GM23338 (cell line): ENCODE measurements at regions not wholly inside any gene's neighbourhood (a gene's known extent, or its start where the extent isn't known, plus 50 kb on each side); places are given as distances from the start of the nearest gene placed in this dataset.

Experiments used
- ATAC-seq: fragments of 200-7000 bp; cut with Tn5 transposase; 3 replicates; pipeline ENCODE4 v1.9.1; 2020
- DNase-seq: peaks from one replicate; pipeline ENCODE4 v3.0.0-alpha.2; 2015; ENCODE audit warnings: low spot score
- H2AFZ ChIP-seq: fragments of 200-600 bp; sonication (generic); 2 replicates; pipeline ENCODE4 v1.8.0; 2016; ENCODE audit warnings: antibody characterized with exemption, mild to moderate bottlenecking, moderate library complexity
- H3F3A ChIP-seq: fragments of 200-600 bp; sonication (generic); replicated peaks from 2 replicates; pipeline ENCODE4 v1.8.0; 2017; ENCODE audit warnings: antibody characterized with exemption, mixed run types, low read depth
- H3K27ac ChIP-seq: fragments of 200-600 bp; sonication (generic); 2 replicates; pipeline ENCODE4 v1.6.1; 2016; ENCODE audit warnings: low read depth
- H3K27me3 ChIP-seq: fragments of 200-600 bp; sonication (generic); 2 replicates; pipeline ENCODE4 v1.8.0; 2016; ENCODE audit warnings: mild to moderate bottlenecking, mixed run types, moderate library complexity; ENCODE audit not compliant: insufficient read depth
- H3K36me3 ChIP-seq: fragments of 200-600 bp; sonication (generic); 2 replicates; pipeline ENCODE4 v1.8.0; 2016; ENCODE audit warnings: mild to moderate bottlenecking; ENCODE audit not compliant: insufficient read depth
- H3K4me1 ChIP-seq: fragments of 200-600 bp; sonication (generic); 2 replicates; pipeline ENCODE4 v1.8.0; 2016; ENCODE audit warnings: mild to moderate bottlenecking, moderate library complexity; ENCODE audit not compliant: insufficient read depth
- H3K4me2 ChIP-seq: fragments of 200-600 bp; sonication (generic); 2 replicates; pipeline ENCODE4 v1.7.1; 2017; ENCODE audit warnings: mixed run types
- H3K4me3 ChIP-seq: fragments of 200-600 bp; sonication (generic); 2 replicates; pipeline ENCODE4 v1.6.1; 2016; ENCODE audit warnings: mixed run types
- H3K79me2 ChIP-seq: fragments of 200-600 bp; sonication (generic); replicated peaks from 2 replicates; pipeline ENCODE4 v1.8.0; 2017; ENCODE audit warnings: mild to moderate bottlenecking; ENCODE audit not compliant: insufficient read depth
- H3K9me2 ChIP-seq: fragments of 200-600 bp; sonication (generic); 2 replicates; pipeline ENCODE4 v1.8.0; 2017; ENCODE audit not compliant: insufficient read depth
- H4K20me1 ChIP-seq: fragments of 200-600 bp; sonication (generic); replicated peaks from 2 replicates; pipeline ENCODE4 v1.8.0; 2017; ENCODE audit warnings: mild to moderate bottlenecking; ENCODE audit not compliant: insufficient read depth
- H3K27ac Mint-ChIP-seq: 2 replicates; pipeline ENCODE4 v1.8.0; 2020; ENCODE audit warnings: inconsistent platforms, mild to moderate bottlenecking, moderate library complexity, mixed read lengths
- H3K27me3 Mint-ChIP-seq: 3 replicates; pipeline ENCODE4 v1.8.0; 2022; ENCODE audit warnings: low read depth, mild to moderate bottlenecking, moderate library complexity, mixed read lengths, inconsistent platforms; ENCODE audit not compliant: insufficient read depth, poor library complexity
- H3K36me3 Mint-ChIP-seq: 3 replicates; pipeline ENCODE4 v1.8.0; 2021; ENCODE audit warnings: low read depth, mild to moderate bottlenecking, inconsistent platforms, moderate library complexity, mixed read lengths
- H3K4me1 Mint-ChIP-seq: 3 replicates; pipeline ENCODE4 v1.8.0; 2020; ENCODE audit warnings: mild to moderate bottlenecking, inconsistent platforms, mixed read lengths
- H3K4me3 Mint-ChIP-seq: 3 replicates; pipeline ENCODE4 v1.8.0; 2021; ENCODE audit warnings: moderate library complexity, mild to moderate bottlenecking, inconsistent platforms, mixed read lengths
- H3K9me3 Mint-ChIP-seq: 3 replicates; pipeline ENCODE4 v1.8.0; 2020; ENCODE audit warnings: moderate library complexity, mild to moderate bottlenecking, inconsistent platforms, mixed read lengths
- CREB1 ChIP-seq: fragments of 250-450 bp; sonication (Bioruptor Pico); IDR thresholded peaks from 2 replicates; pipeline ENCODE4 v1.5.0; 2020; ENCODE audit warnings: low read depth, mild to moderate bottlenecking, moderate library complexity
- CTCF ChIP-seq, 2 experiments: fragments of 200-600 bp in 1 of 2; sonication (generic) in 1 of 2; conservative IDR thresholded peaks; 2 replicates each; pipeline versions ENCODE4 v1.5.1 to v1.6.1; 2016 to 2017; ENCODE audit warnings: antibody characterized with exemption in 2 of 2, low read depth in 2 of 2, mild to moderate bottlenecking in 2 of 2, moderate library complexity in 1 of 2
- EZH2 ChIP-seq: fragments of 200-600 bp; sonication (generic); IDR thresholded peaks from one replicate; pipeline ENCODE4 v1.8.0; 2017; ENCODE audit warnings: antibody characterized with exemption, mild to moderate bottlenecking, low read depth; ENCODE audit not compliant: unreplicated experiment
- EZH2phosphoT487 ChIP-seq: fragments of 200-600 bp; sonication (generic); IDR thresholded peaks from one replicate; pipeline ENCODE4 v1.8.1; 2018; ENCODE audit warnings: antibody characterized with exemption; ENCODE audit not compliant: unreplicated experiment
- JUNB ChIP-seq: IDR thresholded peaks from one replicate; pipeline ENCODE4 v1.6.1; 2016; ENCODE audit warnings: antibody characterized with exemption; ENCODE audit not compliant: unreplicated experiment
- NANOG ChIP-seq: IDR thresholded peaks from 2 replicates; pipeline ENCODE4 v1.6.1; 2016; ENCODE audit warnings: antibody characterized with exemption, borderline replicate concordance
- POLR2AphosphoS5 ChIP-seq: IDR thresholded peaks from 2 replicates; pipeline ENCODE4 v1.6.1; 2016; ENCODE audit warnings: antibody characterized with exemption, low read depth
- REST ChIP-seq: IDR thresholded peaks from one replicate; pipeline ENCODE4 v1.6.1; 2018; ENCODE audit warnings: antibody characterized with exemption; ENCODE audit not compliant: unreplicated experiment
- STAT1 ChIP-seq: IDR thresholded peaks from one replicate; pipeline ENCODE4 v1.6.1; 2016; ENCODE audit warnings: antibody characterized with exemption; ENCODE audit not compliant: unreplicated experiment
- ZNF114 ChIP-seq: fragments of 250-450 bp; sonication (Bioruptor Pico); IDR thresholded peaks from 2 replicates; pipeline ENCODE4 v1.5.0; 2020; ENCODE audit warnings: mild to moderate bottlenecking, moderate library complexity
- ZNF331 ChIP-seq: fragments of 250-450 bp; sonication (Bioruptor Pico); IDR thresholded peaks from 2 replicates; pipeline ENCODE4 v1.5.0; 2020; ENCODE audit warnings: low read depth, mild to moderate bottlenecking, moderate library complexity

GRCh38 chr7:131895541-131896164 lies 339.2 kb upstream of the PODXL start (continued):
- TF ChIP-seq EZH2phosphoT487 (no peak), POLR2AphosphoS5 (no peak), CREB1 (CRISPR knock-in tag) (no peak), CTCF (conservative IDR thresholded peaks at IDR 0.05; ENCODE audit: low read depth in 2 of 2) (no peak)

- H3K27ac ChIP-seq = no peak overlapping the region
- no peaks in the 10 kb centered on the region for H3K79me2 ChIP-seq
- no peak for ATAC-seq
- Mint-ChIP-seq H3K27me3 (peaks cover 14% of the 10 kb centered on the region), H3K4me3 (no peak overlapping the region), H3K27ac (no peak overlapping the region), H3K36me3 (no peaks in the 10 kb centered on the region), H3K4me1 (peaks cover 29% of the 10 kb centered on the region), H3K9me3 (no peaks in the 10 kb centered on the region)
- no peak overlapping the region for H2AFZ ChIP-seq
- H3K4me1 ChIP-seq = peaks cover 21% of the 10 kb centered on the region
- 0 out of 2 replicates have a peak, but pooled peaks cover 4% of the 10 kb centered on the region for H3K36me3 ChIP-seq
- H3K27me3 ChIP-seq = peaks cover 22% of the 10 kb centered on the region; the same call in 1 of the 2 replicates
- no peak overlapping the region for H3K4me2 ChIP-seq
- H3K4me3 ChIP-seq = no peak overlapping the region
- H4K20me1 ChIP-seq = no peaks in the 10 kb centered on the region
- no peak for TF ChIP-seq JUNB
- no peak for TF ChIP-seq ZNF331
- no peak for TF ChIP-seq CTCF (conservative IDR thresholded peaks at IDR 0.05; ENCODE audit: low read depth in 2 of 2)
- no peak for TF ChIP-seq EZH2phosphoT487
- no peak for TF ChIP-seq NANOG
- no peak for TF ChIP-seq EZH2
- TF ChIP-seq CREB1 (CRISPR knock-in tag) = no peak
- no peak for TF ChIP-seq STAT1
- TF ChIP-seq ZNF114 = no peak
- TF ChIP-seq REST = no peak
- no peak for DNase-seq
- peaks cover 30% of the 10 kb centered on the region for H3K9me2 ChIP-seq
- H3F3A ChIP-seq = 0 out of 2 replicates have a peak, but pooled peaks cover 3% of the 10 kb centered on the region
Observed at GRCh38 chr7:131893631-131894340, 337.4 kb upstream of the PODXL start.
